H1 (cell line): ENCODE measurements at regions not wholly inside any gene's neighbourhood (a gene's known extent, or its start where the extent isn't known, plus 50 kb on each side); places are given as distances from the start of the nearest gene placed in this dataset.

ENCODE experiments used
- CTCF ChIA-PET: fragments of 300-600 bp; sonication (Branson Sonifier 250); formaldehyde crosslinking; loops from one replicate; lab custom pipeline; 2021; ENCODE audit not compliant: partially characterized antibody; lab: Charles Lee
- POLR2A ChIA-PET: fragments of 300-600 bp; sonication (Branson Sonifier 250); formaldehyde crosslinking; loops from one replicate; lab custom pipeline; 2021; ENCODE audit warnings: inconsistent platforms; ENCODE audit not compliant: partially characterized antibody; lab: Charles Lee
- DNase-seq, 2 experiments: peaks; one replicate each; pipeline versions ENCODE4 v3.0.0 to v3.0.0-alpha.2; 2010 to 2022; ENCODE audit warnings: low spot score in 2 of 2, low read depth in 1 of 2, mixed read lengths in 1 of 2
- FAIRE-seq: peaks from 2 replicates; lab custom pipeline; 2011; peaks lifted over from hg19 to GRCh38; lab: Jason Lieb, UNC
- H2AFZ ChIP-seq: 2 replicates; pipeline ENCODE4 v1.8.1; 2012; ENCODE audit warnings: low read length, inconsistent platforms
- H2AK5ac ChIP-seq: 2 replicates; pipeline ENCODE4 v1.6.1; 2013; ENCODE audit warnings: low read depth, low read length
- H2BK120ac ChIP-seq: replicated peaks from 2 replicates; pipeline ENCODE3; 2013; ENCODE audit warnings: low read depth, low read length, inconsistent platforms
- H2BK12ac ChIP-seq: 2 replicates; pipeline ENCODE4 v1.6.1; 2013; ENCODE audit warnings: low read depth, low read length
- H2BK15ac ChIP-seq: 2 replicates; pipeline ENCODE4 v1.6.1; 2013; ENCODE audit warnings: low read length
- H2BK20ac ChIP-seq: 2 replicates; pipeline ENCODE4 v1.6.1; 2013; ENCODE audit warnings: low read length
- H2BK5ac ChIP-seq: 2 replicates; pipeline ENCODE4 v1.6.1; 2013; ENCODE audit warnings: low read depth, low read length
- H3K14ac ChIP-seq: 2 replicates; pipeline ENCODE4 v1.6.1; 2013; ENCODE audit warnings: inconsistent platforms; ENCODE audit not compliant: insufficient read length
- H3K18ac ChIP-seq: 2 replicates; pipeline ENCODE4 v1.6.1; 2013; ENCODE audit warnings: low read length; ENCODE audit errors: extremely low read depth
- H3K23ac ChIP-seq: 2 replicates; pipeline ENCODE4 v1.6.1; 2013; ENCODE audit warnings: inconsistent platforms; ENCODE audit not compliant: insufficient read length
- H3K23me2 ChIP-seq: 2 replicates; pipeline ENCODE4 v1.6.1; 2013; ENCODE audit warnings: low read depth, low read length
- H3K27ac ChIP-seq: 2 replicates; pipeline ENCODE4 v1.6.1; 2011; ENCODE audit warnings: low read depth, low read length, inconsistent platforms
- H3K27me3 ChIP-seq, 4 experiments: replicated peaks in 1 of 4; 1 replicate in 1 of 4; 2 replicates in 3 of 4; pipeline versions ENCODE4 v1.6.1 to v1.8.1; 2011 to 2013; ENCODE audit warnings: low read length in 3 of 4, mild to moderate bottlenecking in 3 of 4, inconsistent platforms in 2 of 4, mixed read lengths in 2 of 4, moderate library complexity in 1 of 4; ENCODE audit not compliant: control insufficient read depth in 3 of 4, insufficient read depth in 3 of 4; ENCODE audit errors: extremely low read depth in 1 of 4
- H3K36me3 ChIP-seq, 4 experiments: 2 replicates each; pipeline versions ENCODE4 v1.6.1 to v1.8.1; 2011 to 2013; ENCODE audit warnings: mild to moderate bottlenecking in 4 of 4, low read length in 3 of 4, moderate library complexity in 2 of 4, control low read depth in 1 of 4, inconsistent platforms in 1 of 4; ENCODE audit not compliant: insufficient read depth in 4 of 4, control insufficient read depth in 2 of 4
- H3K4ac ChIP-seq: replicated peaks from 2 replicates; pipeline ENCODE3; 2013; ENCODE audit warnings: low read length, low read depth, mixed read lengths, inconsistent platforms; ENCODE audit not compliant: insufficient read length
- H3K4me1 ChIP-seq, 4 experiments: replicated peaks in 1 of 4; 1 replicate in 1 of 4; 2 replicates in 3 of 4; pipeline versions ENCODE4 v1.6.1 to v1.8.1; 2011 to 2013; ENCODE audit warnings: low read length in 3 of 4, inconsistent platforms in 2 of 4, mixed read lengths in 1 of 4; ENCODE audit not compliant: insufficient read depth in 4 of 4, control insufficient read depth in 3 of 4
- H3K4me2 ChIP-seq, 2 experiments: 2 replicates each; pipeline versions ENCODE4 v1.6.1 to v1.8.1; 2011 to 2013; ENCODE audit warnings: low read depth in 2 of 2, low read length in 2 of 2, control low read depth in 1 of 2, inconsistent platforms in 1 of 2, mild to moderate bottlenecking in 1 of 2; ENCODE audit not compliant: insufficient read depth in 1 of 2
- H3K4me3 ChIP-seq, 4 experiments: fragments of 200-600, 300-600 bp in 1 of 4; sonication (generic), shearing (Covaris generic), sonication (Bioruptor Twin) in 1 of 4; 2 replicates each; pipeline versions ENCODE4 v1.5.1 to v1.8.1; 2011 to 2016; ENCODE audit warnings: low read length in 4 of 4, low read depth in 3 of 4, control low read depth in 2 of 4, inconsistent platforms in 2 of 4, mild to moderate bottlenecking in 2 of 4, mixed read lengths in 1 of 4, moderate library complexity in 1 of 4; ENCODE audit not compliant: insufficient read depth in 2 of 4; ENCODE audit errors: extremely low read depth in 1 of 4
- H3K56ac ChIP-seq: replicated peaks from 2 replicates; pipeline ENCODE3; 2013; ENCODE audit warnings: low read depth, mild to moderate bottlenecking, mixed read lengths, low read length, inconsistent platforms; ENCODE audit not compliant: insufficient read length
- H3K79me1 ChIP-seq: 2 replicates; pipeline ENCODE4 v1.6.1; 2013; ENCODE audit warnings: low read depth, low read length, control low read depth
- H3K79me2 ChIP-seq, 2 experiments: 2 replicates each; pipeline versions ENCODE4 v1.6.1 to v1.8.1; 2012 to 2013; ENCODE audit warnings: low read length in 2 of 2, mild to moderate bottlenecking in 2 of 2, inconsistent platforms in 1 of 2; ENCODE audit not compliant: insufficient read depth in 2 of 2, control insufficient read depth in 1 of 2
- H3K9ac ChIP-seq, 4 experiments: replicated peaks in 1 of 4; 1 replicate in 1 of 4; 2 replicates in 3 of 4; pipeline versions ENCODE4 v1.6.1 to v1.8.1; 2011 to 2013; ENCODE audit warnings: low read depth in 3 of 4, low read length in 3 of 4, control low read depth in 2 of 4, mild to moderate bottlenecking in 2 of 4, moderate library complexity in 2 of 4, inconsistent platforms in 1 of 4; ENCODE audit errors: extremely low read depth in 1 of 4
- H3K9me3 ChIP-seq, 2 experiments: 2 replicates each; pipeline versions ENCODE4 v1.6.1 to v1.8.1; 2012 to 2013; ENCODE audit warnings: mild to moderate bottlenecking in 2 of 2, moderate library complexity in 2 of 2, control low read depth in 1 of 2, inconsistent platforms in 1 of 2, low read depth in 1 of 2, low read length in 1 of 2, mixed read lengths in 1 of 2; ENCODE audit not compliant: insufficient read depth in 2 of 2
- H4K20me1 ChIP-seq, 2 experiments: replicated peaks in 1 of 2; 2 replicates each; pipeline versions ENCODE3 to v1.8.1; 2011 to 2013; ENCODE audit warnings: inconsistent platforms in 2 of 2, low read length in 2 of 2, mild to moderate bottlenecking in 1 of 2; ENCODE audit not compliant: insufficient read depth in 2 of 2, control insufficient read depth in 1 of 2
- H4K5ac ChIP-seq: 2 replicates; pipeline ENCODE4 v1.6.1; 2013; ENCODE audit warnings: low read length, low read depth, mixed read lengths, inconsistent platforms; ENCODE audit not compliant: insufficient read length
- H4K8ac ChIP-seq: 2 replicates; pipeline ENCODE4 v1.8.0; 2013; ENCODE audit warnings: mild to moderate bottlenecking, moderate library complexity, low read length, inconsistent platforms; ENCODE audit not compliant: insufficient read depth; ENCODE audit errors: extremely low read depth
- H4K91ac ChIP-seq: replicated peaks from 2 replicates; pipeline ENCODE3; 2013; ENCODE audit warnings: low read length, mixed read lengths, inconsistent platforms; ENCODE audit not compliant: insufficient read length
- ATF3 ChIP-seq: IDR thresholded peaks from 2 replicates; pipeline ENCODE4 v1.6.1; 2011; ENCODE audit warnings: low read depth, mild to moderate bottlenecking, low read length; ENCODE audit not compliant: insufficient read depth
- CTCF ChIP-seq, 3 experiments: IDR thresholded peaks; 1 replicate in 2 of 3; 2 replicates in 1 of 3; pipeline versions ENCODE4 v1.5.1 to v1.6.1; 2011; ENCODE audit warnings: low read length in 3 of 3, mild to moderate bottlenecking in 3 of 3, inconsistent platforms in 2 of 3, low read depth in 1 of 3, moderate library complexity in 1 of 3; ENCODE audit not compliant: insufficient read depth in 1 of 3; ENCODE audit errors: control extremely low read depth in 1 of 3
- EZH2 ChIP-seq: fragments of 200-600 bp; sonication (generic); IDR thresholded peaks from 2 replicates; pipeline ENCODE4 v1.7.1; 2012; ENCODE audit warnings: low read depth, mild to moderate bottlenecking, moderate library complexity, low read length, inconsistent platforms; ENCODE audit not compliant: severe bottlenecking
- FOSL1 ChIP-seq: IDR thresholded peaks from 2 replicates; pipeline ENCODE4 v1.6.1; 2011; ENCODE audit warnings: mild to moderate bottlenecking, low read depth, low read length, moderate library complexity; ENCODE audit not compliant: insufficient read depth
- KDM4A ChIP-seq: IDR thresholded peaks from one replicate; pipeline ENCODE4 v1.7.1; 2012; ENCODE audit warnings: low read depth, mild to moderate bottlenecking, moderate library complexity, low read length, inconsistent platforms; ENCODE audit not compliant: severe bottlenecking
- NANOG ChIP-seq: IDR thresholded peaks from 2 replicates; pipeline ENCODE4 v1.6.1; 2011; ENCODE audit warnings: low read length, low read depth, mild to moderate bottlenecking, inconsistent platforms; ENCODE audit not compliant: insufficient read depth, poor library complexity, severe bottlenecking
- SIN3A ChIP-seq, 2 experiments: IDR thresholded peaks in 1 of 2; conservative IDR thresholded peaks in 1 of 2; 2 replicates each; pipeline ENCODE4 v1.6.1; 2011 to 2012; ENCODE audit warnings: low read length in 2 of 2, improper control_type of control experiment in 1 of 2, low read depth in 1 of 2, mild to moderate bottlenecking in 1 of 2
- SIX5 ChIP-seq: IDR thresholded peaks from 2 replicates; pipeline ENCODE4 v1.6.1; 2011; ENCODE audit warnings: mild to moderate bottlenecking, low read depth, low read length
- SP1 ChIP-seq: IDR thresholded peaks from 2 replicates; pipeline ENCODE4 v1.6.1; 2011; ENCODE audit warnings: low read depth, low read length
- SP2 ChIP-seq: IDR thresholded peaks from 2 replicates; pipeline ENCODE4 v1.6.1; 2012; ENCODE audit warnings: mild to moderate bottlenecking, low read length, inconsistent platforms
- TBP ChIP-seq: IDR thresholded peaks from 2 replicates; pipeline ENCODE4 v1.6.1; 2011; ENCODE audit warnings: low read depth, low read length, improper control_type of control experiment
- WGBS, 2 experiments: shearing (Covaris generic) in 1 of 2; methylation state at CpG; one replicate each; pipeline versions ENCODE4 v1.1.6 to v1.1.7; 2013 to 2015; ENCODE audit warnings: low lambda C conversion rate in 2 of 2, mixed read lengths in 2 of 2, inconsistent platforms in 1 of 2, low coverage in 1 of 2, missing lambda C conversion rate in 1 of 2; ENCODE audit not compliant: insufficient replicate concordance in 2 of 2, insufficient coverage in 1 of 2, insufficient read length in 1 of 2; ENCODE audit errors: extremely low coverage in 1 of 2, missing lambda C conversion rate in 1 of 2; 5-methylcytosine and 5-hydroxymethylcytosine counted together

GRCh38 chr15:36080759-36081158 lies 498.7 kb upstream of the CDIN1 start:
- POLR2A ChIA-PET = no interaction called here
- CTCF ChIA-PET = no interaction called here
- Histone ChIP-seq H3K79me1 (no peaks in the 10 kb centered on the region), H3K9ac (no peak overlapping the region), H3K4me3 (no peak overlapping the region), H4K91ac (no peak overlapping the region), H4K20me1 (no peaks in the 10 kb centered on the region), H2AK5ac (no peak overlapping the region), H2BK5ac (no peak overlapping the region), H4K8ac (no peak overlapping the region), H2BK20ac (no peak overlapping the region), H3K36me3 (no peaks in the 10 kb centered on the region), H3K23me2 (no peaks in the 10 kb centered on the region), H3K56ac (no peak overlapping the region), H3K27ac (no peak overlapping the region), H3K79me2 (no peaks in the 10 kb centered on the region), H3K4me1 (no peaks in the 10 kb centered on the region), H3K14ac (no peak overlapping the region), H3K9me3 (peaks cover 0 to 6% of the 10 kb centered on the region in 2 experiments; a peak in 2 of 4 replicates), H2BK15ac (no peak overlapping the region), H3K18ac (no peak overlapping the region), H3K4me2 (no peak overlapping the region), H4K5ac (no peak overlapping the region), H3K4ac (peak overlapping the region; percentile 91), H2BK120ac (peak overlapping the region; percentile 21), H3K27me3 (no peaks in the 10 kb centered on the region), H2BK12ac (no peak overlapping the region), H3K23ac (no peak overlapping the region), H2AFZ (no peak overlapping the region)
- DNase-seq (no peak), FAIRE-seq (no peak)
- WGBS, 2 experiments = 64% methylated on average over 4 of the region's 4 CpGs; no CpG with 5 or more reads in 1 of the 2 experiments
- TF ChIP-seq NANOG (no peak), KDM4A (no peak), FOSL1 (no peak), TBP (no peak), SP1 (no peak), SIN3A (conservative IDR thresholded peaks at IDR 0.05 in 1 of 2, IDR thresholded peaks at IDR 0.05 in 1 of 2; ENCODE audit: low read depth in 1 of 2, low read length in 2 of 2) (no peak), ATF3 (no peak), EZH2 (no peak), CTCF (IDR thresholded peaks at IDR 0.05; ENCODE audit: control extremely low read depth in 1 of 3, insufficient read depth in 1 of 3, low read depth in 1 of 3, low read length in 3 of 3) (no peak), SIX5 (no peak), SP2 (no peak)
